Smooth muscle cell (in vitro differentiated cells): ENCODE measurements at regions not wholly inside any gene's neighbourhood (a gene's known extent, or its start where the extent isn't known, plus 50 kb on each side); places are given as distances from the start of the nearest gene placed in this dataset.
"Not testable (repeated sequence)": the region's sequence is repeated elsewhere in the genome, so short reads cannot be mapped to it uniquely, and the experiment has no call there.

Source experiments
- DNase-seq: peaks from one replicate; lab custom pipeline; 2025; ENCODE audit not compliant: unreplicated experiment; lab: John Stamatoyannopoulos, UW
- H2AFZ ChIP-seq: fragments of 200-600 bp; sonication (generic); 2 replicates; pipeline ENCODE4 v1.6.0; 2016; ENCODE audit warnings: antibody characterized with exemption, low read depth, mild to moderate bottlenecking
- H3F3A ChIP-seq: fragments of 200-600 bp; sonication (generic); 2 replicates; pipeline ENCODE4 v1.6.0; 2017; ENCODE audit warnings: antibody characterized with exemption, low read depth
- H3K27ac ChIP-seq: fragments of 200-600 bp; sonication (generic); 2 replicates; pipeline ENCODE4 v1.5.1; 2016; ENCODE audit warnings: low read depth, mild to moderate bottlenecking
- H3K27me3 ChIP-seq: fragments of 200-600 bp; sonication (generic); 2 replicates; pipeline ENCODE4 v1.6.1; 2016; ENCODE audit warnings: low read depth, mild to moderate bottlenecking
- H3K36me3 ChIP-seq: fragments of 200-600 bp; sonication (generic); 2 replicates; pipeline ENCODE4 v1.5.1; 2016; ENCODE audit warnings: low read depth
- H3K4me1 ChIP-seq: fragments of 200-600 bp; sonication (generic); 2 replicates; pipeline ENCODE4 v1.5.1; 2016; ENCODE audit warnings: low read depth
- H3K4me2 ChIP-seq: fragments of 200-600 bp; sonication (generic); 2 replicates; pipeline ENCODE4 v1.6.0; 2016; ENCODE audit warnings: mild to moderate bottlenecking
- H3K4me3 ChIP-seq: fragments of 200-600 bp; sonication (generic); 2 replicates; pipeline ENCODE4 v1.5.1; 2016; ENCODE audit warnings: mild to moderate bottlenecking
- H3K79me2 ChIP-seq: fragments of 200-600 bp; sonication (generic); 2 replicates; pipeline ENCODE4 v1.6.0; 2016; ENCODE audit warnings: low read depth, mild to moderate bottlenecking
- H3K9ac ChIP-seq: fragments of 200-600 bp; sonication (generic); 2 replicates; pipeline ENCODE4 v1.6.0; 2016; ENCODE audit warnings: low read depth
- H3K9me3 ChIP-seq: fragments of 200-600 bp; sonication (generic); replicated peaks from 2 replicates; pipeline ENCODE4 v1.5.1; 2016; ENCODE audit warnings: low read depth
- H4K20me1 ChIP-seq: fragments of 200-600 bp; sonication (generic); 2 replicates; pipeline ENCODE4 v1.6.0; 2016; ENCODE audit warnings: low read depth
- CTCF ChIP-seq: fragments of 200-600 bp; sonication (generic); IDR thresholded peaks from 2 replicates; pipeline ENCODE4 v1.5.1; 2017; ENCODE audit warnings: borderline replicate concordance, mild to moderate bottlenecking, antibody characterized with exemption; ENCODE audit not compliant: insufficient read depth, poor library complexity, severe bottlenecking
- WGBS: methylation state at CpG from one replicate; pipeline ENCODE4 v1.1.7; 2016; ENCODE audit warnings: low lambda C conversion rate; 5-methylcytosine and 5-hydroxymethylcytosine counted together

- Histone ChIP-seq H3K4me1 (no peaks in the 10 kb centered on the region), H3K9me3 (no peaks in the 10 kb centered on the region), H3K79me2 (no peaks in the 10 kb centered on the region), H4K20me1 (no peaks in the 10 kb centered on the region), H3K4me3 (no peak overlapping the region), H3K27ac (no peak overlapping the region), H2AFZ (no peak overlapping the region), H3K4me2 (no peak overlapping the region), H3F3A (peaks cover 19% of the 10 kb centered on the region), H3K9ac (no peak overlapping the region), H3K36me3 (no peaks in the 10 kb centered on the region), H3K27me3 (no peaks in the 10 kb centered on the region)
- 78% methylated on average over 4 of the region's 4 CpGs for WGBS
- DNase-seq = no peak
- no peak for TF ChIP-seq CTCF
Measured at GRCh38 chr1:228953207-228953606, 217.9 kb downstream of the RHOU start.

- 97% methylated on average over 11 of the region's 11 CpGs for WGBS
- not testable (repeated sequence) for H4K20me1 ChIP-seq, H3K4me1 ChIP-seq, H3K27me3 ChIP-seq, H2AFZ ChIP-seq, H3K9ac ChIP-seq, H3K36me3 ChIP-seq, H3K27ac ChIP-seq, H3K4me3 ChIP-seq, DNase-seq, H3K79me2 ChIP-seq, H3K9me3 ChIP-seq, H3K4me2 ChIP-seq
- H3F3A ChIP-seq = peaks cover 20% of the 10 kb centered on the region
Measured at GRCh38 chr1:228953808-228954207, 218.5 kb downstream of the RHOU start.

- 23% methylated on average over 1 of the region's 1 CpG for WGBS
- H2AFZ ChIP-seq = no peak overlapping the region
- peaks cover 20% of the 10 kb centered on the region for H3F3A ChIP-seq
- H4K20me1 ChIP-seq = no peaks in the 10 kb centered on the region
- no peak overlapping the region for H3K9ac ChIP-seq
- H3K27me3 ChIP-seq = no peaks in the 10 kb centered on the region
- no peaks in the 10 kb centered on the region for H3K36me3 ChIP-seq
- no peak for DNase-seq
- no peak for TF ChIP-seq CTCF
- no peaks in the 10 kb centered on the region for H3K79me2 ChIP-seq
- H3K4me3 ChIP-seq = no peak overlapping the region
- H3K9me3 ChIP-seq = no peaks in the 10 kb centered on the region
- no peak overlapping the region for H3K4me2 ChIP-seq
- H3K4me1 ChIP-seq = peaks cover 11% of the 10 kb centered on the region
- H3K27ac ChIP-seq = peak overlapping the region; percentile 28
Measured at GRCh38 chr1:228955691-228956090, 220.4 kb downstream of the RHOU start.

GRCh38 chr1:228956864-228957263 is 221.6 kb downstream of the RHOU start:
- 64% methylated on average over 5 of the region's 5 CpGs for WGBS

More at GRCh38 chr1:228956864-228957263, 221.6 kb downstream of the RHOU start:
- Histone ChIP-seq H3K27ac (peak overlapping the region; percentile 13), H3K9me3 (no peaks in the 10 kb centered on the region), H3K79me2 (no peaks in the 10 kb centered on the region), H3K9ac (no peak overlapping the region), H3F3A (peaks cover 20% of the 10 kb centered on the region), H3K4me1 (peaks cover 11% of the 10 kb centered on the region), H3K36me3 (no peaks in the 10 kb centered on the region), H3K4me2 (peak overlapping the region; percentile 74), H3K4me3 (no peak overlapping the region), H4K20me1 (no peaks in the 10 kb centered on the region), H3K27me3 (no peaks in the 10 kb centered on the region), H2AFZ (no peak overlapping the region)
- no peak for DNase-seq
- no peak for TF ChIP-seq CTCF
